HCEC 1CT (cell line): ENCODE measurements at regions not wholly inside any gene's neighbourhood (a gene's known extent, or its start where the extent isn't known, plus 50 kb on each side); places are given as distances from the start of the nearest gene placed in this dataset.

Experiments
- DNase-seq: peaks from one replicate; pipeline ENCODE4 v3.0.0-alpha.2; 2017

DNA sequence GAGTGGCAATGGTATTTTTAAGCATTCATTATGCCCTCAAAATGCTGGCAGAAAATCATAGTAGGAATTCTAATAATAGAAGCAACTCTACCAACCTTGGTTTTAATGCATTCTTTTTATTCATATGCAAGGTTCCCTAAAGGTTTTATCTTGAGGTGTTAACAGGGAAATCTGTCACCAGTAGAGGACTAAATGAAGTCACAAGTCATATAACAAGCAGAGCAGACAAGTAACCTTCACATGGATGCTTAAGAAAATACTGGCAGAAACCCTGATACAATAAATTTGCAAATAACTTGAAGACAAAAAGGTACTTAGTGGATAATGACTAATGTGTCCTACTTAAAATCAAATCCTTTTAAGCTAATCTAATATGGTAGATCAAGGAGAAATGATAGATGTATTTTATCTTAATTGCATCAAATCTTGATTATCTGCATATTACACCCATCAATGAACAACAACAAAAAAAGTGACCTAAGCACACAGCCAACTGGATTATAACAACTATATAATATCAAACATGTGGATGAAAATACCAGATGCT is 73.3 kb downstream of the RFC3 start:
- no peak for DNase-seq

DNA sequence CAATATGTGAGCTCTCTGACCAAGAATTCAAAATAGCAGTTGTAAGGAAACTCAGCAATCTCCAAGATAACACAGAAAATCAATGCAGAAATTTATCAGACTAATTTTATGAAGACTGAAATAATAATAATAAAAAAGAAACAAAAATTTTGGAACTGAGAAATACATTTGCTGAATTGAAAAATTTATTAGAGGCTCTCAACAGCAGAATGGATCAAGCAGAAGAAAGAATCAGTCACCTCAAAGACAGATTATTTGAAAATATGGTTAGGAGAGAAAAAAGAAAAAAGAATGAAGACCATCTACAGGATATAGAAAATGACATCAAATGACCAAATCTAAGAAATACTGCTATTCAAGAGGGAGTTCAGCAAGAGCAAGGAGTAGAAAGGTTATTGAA is 75.6 kb downstream of the RFC3 start:
- DNase-seq, result no peak

DNA sequence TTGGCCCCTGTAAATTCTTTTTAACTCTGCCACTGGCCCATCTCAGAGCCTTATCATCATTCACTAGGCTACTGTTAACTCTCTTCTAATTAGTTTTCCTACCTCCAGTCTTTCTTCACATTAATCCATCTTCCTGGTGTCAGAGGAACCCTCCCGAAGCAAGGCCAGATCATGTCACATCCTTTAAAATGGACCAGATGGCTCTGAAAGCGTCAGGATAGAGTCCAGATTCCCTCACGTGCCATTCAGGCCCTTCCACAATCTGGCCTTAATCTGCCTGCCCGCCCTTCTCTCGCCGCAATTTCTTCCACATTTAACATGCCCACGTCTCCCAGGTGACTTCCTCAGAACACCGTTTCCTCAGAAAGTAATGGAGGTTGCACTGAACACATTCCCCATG is 86.5 kb downstream of the RFC3 start:
- DNase-seq, result no peak

DNA sequence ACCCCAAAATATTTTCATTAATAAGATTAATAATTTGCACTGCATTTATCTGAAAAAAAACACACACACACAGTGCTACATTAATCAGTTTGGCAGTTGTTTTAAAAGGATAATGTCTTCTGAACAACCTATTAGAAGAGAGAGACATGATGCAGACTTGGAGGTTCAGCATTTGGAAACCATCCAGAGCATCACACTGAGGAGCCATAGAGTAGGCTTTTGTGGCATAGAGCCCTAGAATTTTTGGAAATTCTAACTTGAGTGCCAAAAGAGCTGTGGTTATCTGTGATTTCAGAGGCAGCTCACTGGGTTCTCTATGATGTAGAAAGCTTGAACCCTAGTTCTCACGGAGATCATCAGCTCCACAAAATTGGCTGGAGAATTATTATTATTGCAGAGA is 90.2 kb downstream of the RFC3 start:
- no peak for DNase-seq

DNA sequence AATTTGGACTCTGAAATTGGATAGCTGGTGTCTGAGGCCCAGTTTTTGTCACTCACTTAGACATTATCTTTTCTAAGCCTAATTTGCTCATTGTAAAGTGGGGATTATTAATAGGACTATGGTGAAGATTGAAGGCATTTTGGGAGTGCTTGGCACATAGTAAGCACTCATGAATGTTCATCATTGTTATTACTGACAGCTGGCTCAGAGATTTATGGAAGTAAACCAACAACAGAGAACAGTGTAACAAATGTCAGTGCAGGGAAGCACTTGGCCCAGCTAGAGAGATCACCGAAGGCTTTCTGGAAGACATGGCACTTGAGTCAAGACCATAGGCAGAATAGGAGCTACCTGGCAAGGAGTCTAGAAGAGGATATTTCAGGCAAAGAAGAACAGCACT is 92.3 kb downstream of the RFC3 start:
- DNase-seq, result no peak

DNA sequence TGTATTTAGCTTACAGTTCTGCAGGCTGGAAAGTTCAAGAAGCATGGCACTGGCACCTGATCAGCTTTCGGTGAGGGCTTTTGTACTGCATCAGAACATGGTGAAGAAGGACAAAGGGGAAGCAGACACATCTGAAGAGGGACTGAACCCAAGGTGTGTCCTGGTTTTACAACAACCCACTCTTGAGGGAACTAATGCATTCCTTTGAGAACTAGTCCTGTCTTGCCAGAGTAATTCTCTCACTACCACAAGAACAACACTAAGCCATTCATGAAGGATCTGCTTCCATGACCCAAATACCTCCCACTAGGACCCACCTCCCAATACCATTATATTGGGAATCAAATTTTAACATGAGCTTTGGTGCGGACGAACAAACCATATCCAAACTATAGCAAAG is 93.6 kb downstream of the RFC3 start:
- DNase-seq, result no peak

DNA sequence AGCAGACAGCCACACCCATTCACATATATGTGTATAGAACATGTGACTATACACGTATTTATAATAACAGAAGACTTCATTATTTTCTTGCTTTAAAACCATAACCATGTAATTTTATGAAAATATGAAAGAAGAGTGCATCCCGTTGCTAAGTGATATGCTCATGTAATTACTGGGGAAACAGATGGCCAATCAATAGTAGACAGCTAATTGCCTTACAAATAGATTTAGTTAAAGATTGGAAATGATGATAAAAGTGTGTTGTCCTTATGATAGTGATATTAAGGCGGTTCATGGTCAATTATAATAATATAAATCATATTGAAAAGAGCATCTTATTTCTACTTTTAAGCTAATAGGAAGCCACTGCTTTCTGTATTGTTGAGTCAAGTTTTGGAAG is 95.9 kb downstream of the RFC3 start:
- DNase-seq, result no peak

DNA sequence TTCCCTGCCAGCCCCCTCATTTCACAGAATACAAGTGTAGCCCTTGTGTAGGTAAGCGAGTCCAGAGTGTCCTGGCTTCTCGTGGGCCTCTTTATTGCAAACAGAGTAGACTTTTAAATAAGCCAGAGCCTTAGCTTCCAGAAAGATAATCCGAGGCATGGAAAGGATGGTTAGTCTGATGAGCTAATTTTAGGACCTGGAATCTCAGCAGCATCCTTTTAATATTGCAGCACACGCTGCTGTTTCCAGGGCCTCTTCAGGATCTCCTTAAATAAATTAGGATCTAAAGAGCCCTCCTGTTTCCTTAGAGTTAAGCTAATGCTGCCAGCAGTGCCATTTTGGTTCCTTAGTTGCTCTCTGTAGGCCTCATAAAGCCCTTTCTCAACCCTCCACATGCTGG is 99.2 kb downstream of the RFC3 start:
- no peak for DNase-seq

DNA sequence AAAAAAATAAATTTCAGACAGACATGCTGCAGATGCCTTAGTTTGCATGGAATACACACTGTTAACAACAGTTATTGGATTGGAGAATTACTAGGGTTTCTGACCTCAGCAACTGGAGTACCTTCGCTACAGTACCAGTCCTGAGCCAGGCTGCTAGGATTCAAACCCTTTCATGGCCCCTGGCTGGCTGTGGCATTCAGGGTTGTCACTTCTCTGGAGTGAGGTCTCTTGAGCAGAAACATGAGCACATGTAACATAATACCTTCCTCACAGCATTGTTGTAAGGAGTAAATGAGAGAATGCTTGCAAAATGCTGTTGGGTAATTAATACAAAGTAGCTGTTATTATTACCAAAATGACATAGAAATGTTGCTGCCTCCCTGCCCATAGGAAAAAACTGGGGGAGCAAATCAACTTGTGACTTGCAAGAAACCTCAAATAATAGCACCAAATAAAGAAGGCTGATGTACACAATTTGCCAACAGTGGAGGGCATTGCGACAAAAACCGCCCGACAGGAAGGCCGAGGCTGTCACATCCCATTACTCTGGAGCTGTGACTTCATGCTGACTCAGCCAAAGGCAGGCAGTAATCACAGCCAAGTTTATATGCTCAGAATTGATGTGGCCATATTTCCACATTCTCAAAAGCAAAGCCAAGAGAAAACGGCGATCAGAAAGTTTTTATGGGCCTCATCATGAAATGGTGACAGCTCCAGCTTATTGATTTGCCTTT is 100.4 kb downstream of the RFC3 start:
- peak; percentile 73 for DNase-seq

DNA sequence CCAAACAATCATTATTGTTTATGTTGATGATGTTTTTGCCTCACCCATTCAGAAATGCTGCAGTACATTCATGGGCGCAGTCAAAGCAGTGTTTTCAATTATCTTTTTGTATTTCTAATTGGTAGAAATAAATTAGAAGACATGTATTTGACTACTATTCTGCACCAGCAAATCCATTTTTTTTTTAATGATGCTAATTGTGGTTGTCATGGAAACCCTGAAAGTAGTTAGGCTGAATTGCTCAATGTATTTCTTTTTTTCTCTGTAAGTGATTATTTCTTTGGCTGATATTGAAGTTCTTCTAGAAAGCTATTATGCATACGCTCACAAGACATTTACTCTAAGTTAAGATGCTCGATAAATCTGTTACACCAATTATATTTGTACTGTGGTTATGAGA is 101.2 kb downstream of the RFC3 start:
- no peak for DNase-seq

DNA sequence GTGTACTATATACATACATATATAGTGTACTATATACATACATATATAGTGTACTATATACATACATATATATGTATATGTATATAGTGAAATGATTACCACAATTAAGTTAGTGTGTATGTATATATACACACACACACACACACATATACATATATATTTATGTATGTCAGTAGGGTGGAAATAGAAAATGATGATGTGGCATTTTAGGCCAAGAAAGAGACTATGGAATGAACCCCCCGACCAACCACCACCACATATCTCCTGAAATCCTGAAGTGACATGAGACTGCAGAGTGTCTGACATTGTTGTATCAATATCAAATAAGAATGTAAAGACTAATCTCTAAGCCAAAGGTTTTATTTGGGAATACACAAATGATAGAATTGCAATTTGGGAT is 107.6 kb downstream of the RFC3 start:
- no peak for DNase-seq

DNA sequence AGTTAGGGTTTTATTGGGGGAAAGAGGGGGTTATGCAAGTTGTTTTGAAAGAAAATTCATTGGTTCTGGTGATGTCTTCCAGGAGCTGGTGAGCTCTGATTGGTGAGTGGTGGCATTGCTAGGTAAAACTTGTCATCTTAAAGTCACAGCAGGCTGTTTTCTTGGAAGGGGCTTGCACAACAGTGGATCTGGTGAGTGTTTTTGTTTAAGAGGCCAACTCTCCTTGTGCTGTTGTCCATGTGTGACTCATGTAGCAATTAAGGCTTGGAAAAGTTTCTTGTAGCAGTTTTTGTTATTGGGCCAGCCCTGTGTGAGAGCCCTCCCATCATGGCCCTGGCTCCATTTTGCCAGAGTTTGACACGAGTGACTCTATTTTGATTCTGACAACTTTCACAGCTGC is 109.4 kb downstream of the RFC3 start:
- DNase-seq, result no peak

DNA sequence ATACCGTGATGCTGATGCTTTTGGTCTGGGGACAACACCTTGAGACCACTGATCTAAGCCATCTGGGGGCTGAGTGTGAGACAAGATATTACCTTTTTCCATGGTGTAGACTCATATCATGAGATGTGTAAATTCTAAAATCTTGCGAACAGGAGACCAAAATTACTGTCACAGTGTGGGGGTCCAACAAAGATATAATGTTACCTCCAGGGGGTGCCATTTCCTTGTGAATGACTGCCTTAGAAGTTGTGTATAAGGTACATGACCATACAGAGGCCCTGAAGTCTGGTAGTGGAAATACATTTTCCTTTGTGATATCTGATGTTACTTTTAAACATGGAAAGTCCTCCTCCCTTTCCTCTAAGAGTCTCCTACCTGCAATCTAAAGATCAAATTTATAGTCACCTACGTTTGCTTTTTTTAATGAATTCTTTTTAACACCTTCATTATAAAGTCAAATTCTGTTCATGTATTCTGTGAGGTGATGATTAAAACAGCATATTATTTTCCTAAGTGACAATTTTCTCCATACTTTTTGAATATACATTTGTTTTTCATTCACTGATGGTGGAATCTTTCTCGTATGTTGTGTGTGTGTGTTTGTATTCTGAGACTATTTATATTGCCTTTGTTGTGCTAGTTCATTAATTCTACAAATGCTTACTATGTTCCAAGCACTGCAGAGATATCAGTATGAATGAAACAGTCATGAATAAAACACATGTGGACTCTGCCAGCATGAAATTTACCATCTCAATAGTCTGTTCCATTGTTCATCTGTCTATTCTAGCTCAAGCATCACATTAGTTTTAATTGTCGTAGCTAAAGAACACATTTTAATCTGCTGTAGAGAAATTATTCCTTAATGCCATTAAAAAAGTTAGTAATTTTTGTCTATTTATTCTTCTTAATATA is 113.7 kb downstream of the RFC3 start:
- peak; percentile 2 for DNase-seq

DNA sequence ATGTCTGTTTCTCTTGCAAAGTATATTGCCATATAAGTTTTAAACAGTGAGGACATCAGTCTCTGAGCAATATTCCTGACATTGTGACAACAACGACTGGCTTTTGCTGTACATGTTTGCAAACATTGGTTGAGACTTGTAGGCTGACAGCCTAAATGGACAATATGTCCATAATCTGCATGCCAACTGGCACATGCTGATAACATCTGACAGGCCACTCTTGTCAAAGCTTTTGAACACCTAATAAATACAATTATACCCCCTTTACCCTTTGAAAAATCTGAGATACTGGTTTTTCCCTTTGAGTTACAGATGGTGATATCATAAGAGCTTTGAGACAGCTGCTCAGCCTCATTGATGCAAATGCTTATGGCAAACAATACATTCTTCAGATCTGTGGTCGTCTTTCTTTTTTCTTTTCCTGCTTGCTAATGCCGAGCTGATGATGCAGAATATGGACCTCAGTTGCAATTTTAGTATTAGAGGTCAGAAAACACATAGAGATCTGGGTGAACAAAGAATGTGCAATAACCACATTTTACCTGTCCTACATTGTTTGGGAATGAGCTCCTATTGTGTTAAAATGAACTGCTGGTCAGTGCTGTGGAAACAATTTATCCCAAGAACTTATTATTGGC is 114.9 kb downstream of the RFC3 start:
- DNase-seq, result no peak

DNA sequence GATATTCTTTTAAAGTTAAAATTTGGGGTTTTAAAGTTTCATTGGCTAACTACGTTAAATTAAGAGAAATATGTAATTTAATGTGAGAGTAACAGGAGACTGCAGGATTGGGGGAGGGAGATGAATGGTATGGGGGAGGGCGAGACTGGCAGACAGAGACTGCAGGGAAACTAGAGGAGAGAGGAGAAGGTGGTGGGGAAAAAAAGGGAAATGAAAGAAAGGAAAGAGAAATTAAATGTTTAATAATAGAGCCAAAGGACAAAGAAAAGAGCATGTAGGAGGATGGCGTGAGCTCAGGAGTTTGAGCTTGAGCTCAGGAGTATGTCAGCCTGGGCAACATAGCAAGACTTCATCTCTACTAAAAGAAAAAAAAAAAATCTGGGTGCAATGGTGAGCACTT is 115.9 kb downstream of the RFC3 start:
- DNase-seq, result no peak

DNA sequence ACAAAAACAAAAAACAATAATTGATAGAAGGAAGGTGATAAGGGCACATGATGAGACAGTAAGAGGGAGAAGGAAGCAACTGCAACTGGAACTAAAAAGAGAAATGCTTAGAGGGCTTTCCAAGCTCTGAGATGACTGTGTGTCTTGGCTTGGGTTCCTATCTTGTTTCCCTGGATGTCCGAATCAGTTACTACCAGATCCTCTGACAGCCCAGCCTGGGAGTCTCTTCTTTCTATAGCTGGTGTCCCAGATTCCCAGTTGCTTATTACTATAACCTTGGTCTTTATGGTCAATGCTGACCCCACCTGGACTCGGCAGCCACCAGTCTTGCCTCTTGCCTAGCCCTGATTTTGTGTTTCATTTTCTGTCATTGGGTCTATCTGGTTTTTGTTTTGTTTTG is 116.4 kb downstream of the RFC3 start:
- DNase-seq, result no peak

DNA sequence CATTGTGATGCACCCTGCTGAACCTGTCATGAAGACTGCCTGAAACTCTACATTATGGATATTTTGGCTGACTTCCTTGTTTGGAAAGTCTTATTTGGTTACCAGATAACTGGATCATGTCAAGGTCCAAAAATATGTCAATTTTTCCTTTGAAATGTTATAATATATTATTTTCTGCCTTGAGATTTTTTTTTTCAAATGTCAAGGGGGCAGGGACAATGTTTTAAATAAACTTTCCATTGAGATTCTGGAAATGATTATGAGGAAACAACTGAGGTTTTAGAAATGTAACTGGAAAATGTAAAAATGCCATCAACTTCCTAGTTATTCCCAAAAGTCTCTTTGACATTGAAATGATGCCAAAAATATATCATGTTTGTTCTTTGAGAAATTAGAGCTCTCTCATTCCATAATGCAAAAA is 117.0 kb downstream of the RFC3 start:
- DNase-seq, result no peak

DNA sequence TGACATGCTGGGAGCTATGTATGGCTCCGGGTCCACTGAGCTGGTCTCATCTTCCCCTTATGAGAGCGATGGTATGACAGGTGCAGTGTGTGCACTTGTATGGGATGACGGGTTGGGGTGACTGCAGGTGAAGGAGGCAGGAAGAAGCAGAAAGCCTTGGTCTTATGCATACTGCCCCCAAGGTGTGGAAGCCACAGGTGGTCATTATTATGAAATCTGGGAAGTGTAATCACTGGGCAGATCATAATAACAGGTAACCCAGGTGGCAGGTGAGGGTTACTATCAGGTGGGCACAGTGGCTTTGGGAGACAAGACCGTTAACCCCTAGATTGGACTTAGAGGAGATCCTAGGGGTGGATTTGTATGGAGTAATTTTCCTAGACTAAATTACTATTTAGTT is 118.0 kb downstream of the RFC3 start:
- no peak for DNase-seq

DNA sequence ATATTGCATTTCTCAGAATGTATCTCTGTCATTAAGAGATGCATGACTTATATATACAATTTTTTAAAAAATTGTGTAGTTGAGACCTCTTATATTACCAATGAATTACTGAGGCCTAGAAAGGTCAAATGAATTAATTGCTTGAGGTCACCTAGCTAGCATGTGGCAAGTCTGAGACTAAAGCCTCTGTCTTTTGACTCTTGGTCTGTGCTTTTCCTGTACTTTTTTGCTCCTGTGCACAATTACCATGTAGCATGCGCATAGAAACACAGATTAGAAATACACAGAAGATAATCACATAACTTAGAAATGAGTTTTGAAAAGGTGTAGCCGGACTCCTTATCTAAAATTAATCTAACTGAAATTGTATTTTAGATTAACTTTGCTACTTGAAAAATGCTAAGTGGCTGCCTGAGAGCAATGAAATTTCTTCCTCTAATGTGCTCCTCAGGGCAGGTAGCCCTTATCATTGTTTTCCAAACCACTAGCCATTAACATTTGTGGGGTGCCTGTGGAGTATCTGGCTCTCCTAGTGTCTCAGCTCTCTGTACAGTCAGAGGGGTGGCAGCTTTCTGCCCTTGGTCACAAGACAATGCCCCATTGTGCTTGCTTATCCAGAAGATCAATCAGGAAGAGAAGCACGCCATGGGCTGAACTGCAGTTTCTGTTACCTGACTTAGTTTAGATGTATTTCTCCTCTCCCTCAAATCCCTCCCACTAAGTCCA is 119.6 kb downstream of the RFC3 start:
- DNase-seq, result no peak

DNA sequence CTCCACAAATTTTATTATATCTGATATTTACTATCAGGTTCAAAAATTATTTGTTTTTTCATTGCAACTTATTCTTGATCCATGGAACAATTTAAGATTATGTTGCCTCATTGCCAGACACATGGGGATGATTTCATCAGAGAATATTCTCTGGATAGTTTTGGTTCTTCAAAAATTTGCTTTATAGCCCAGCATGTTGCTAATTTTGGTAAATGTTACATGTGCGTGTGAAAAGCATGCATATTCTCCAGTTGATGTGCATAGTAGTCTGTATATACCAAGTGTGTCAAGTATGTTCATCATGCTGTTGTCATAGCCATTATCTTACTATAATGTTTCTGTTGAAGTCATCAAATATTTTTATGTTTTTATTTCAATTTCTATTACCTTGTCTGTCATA is 122.3 kb downstream of the RFC3 start:
- no peak for DNase-seq

DNA sequence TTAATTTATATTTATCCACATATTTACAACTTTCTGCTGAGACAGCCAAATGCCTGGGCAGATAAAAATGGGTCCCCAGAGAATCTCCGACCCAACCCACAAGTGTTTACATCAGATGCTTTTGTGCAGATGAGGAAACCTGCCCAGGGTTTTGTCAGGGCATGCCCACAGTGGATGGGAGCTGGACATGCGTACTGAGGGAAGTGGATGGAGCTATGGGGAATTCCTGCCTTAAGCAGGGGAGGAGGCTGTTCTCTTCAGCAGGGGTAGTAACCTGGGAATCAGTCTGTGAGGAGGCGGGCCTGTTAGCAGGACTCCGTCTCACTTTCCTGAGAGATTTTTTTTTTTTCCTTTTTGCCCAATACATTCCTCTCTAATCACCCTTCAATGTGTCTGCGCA is 122.9 kb downstream of the RFC3 start:
- no peak for DNase-seq

DNA sequence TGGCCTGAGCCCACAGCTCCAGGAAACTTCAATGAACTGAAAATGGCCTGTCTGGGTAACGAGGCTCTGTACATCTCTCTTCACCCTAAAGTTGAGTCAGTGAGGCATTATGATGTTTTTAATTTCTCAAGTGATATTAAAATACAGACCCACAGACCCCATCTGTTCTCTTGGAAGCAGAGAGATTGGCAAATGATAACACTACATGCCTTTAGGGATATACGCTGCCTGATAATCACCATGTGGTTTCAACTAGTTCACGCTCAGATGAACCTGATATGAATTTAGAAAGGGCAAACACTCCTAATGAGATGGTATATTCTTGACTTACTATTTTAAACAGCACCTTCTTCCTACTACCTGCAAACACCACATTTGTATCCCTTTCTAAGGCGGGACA is 127.5 kb downstream of the RFC3 start:
- no peak for DNase-seq

DNA sequence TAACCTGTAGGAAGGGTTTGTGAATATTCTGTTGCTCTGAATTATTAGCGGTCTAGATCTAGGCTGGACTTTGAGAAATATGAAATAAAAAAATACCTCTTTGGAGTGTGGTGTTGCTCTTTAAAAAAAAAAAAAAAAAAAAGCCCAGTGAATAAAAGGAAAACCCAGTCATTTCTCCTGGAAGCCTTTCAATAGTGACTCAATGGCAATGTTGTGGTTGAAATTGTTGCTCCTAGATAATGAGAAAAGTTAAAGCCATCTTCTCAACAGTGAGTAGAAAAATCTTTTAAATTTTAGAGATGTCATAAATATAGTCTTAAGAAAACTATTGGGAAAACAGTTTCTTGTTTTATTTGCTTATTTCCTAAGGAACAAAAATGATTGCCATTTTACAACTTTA is 135.3 kb downstream of the RFC3 start:
- no peak for DNase-seq
